Dermis blood vessel endothelial cell (primary cell): ENCODE measurements at regions not wholly inside any gene's neighbourhood (a gene's known extent, or its start where the extent isn't known, plus 50 kb on each side); places are given as distances from the start of the nearest gene placed in this dataset.
A peak's percentile ranks its signal among the peaks of the same experiment; 100 is the strongest.

Source experiments
- DNase-seq: peaks from one replicate; pipeline ENCODE4 v3.0.0; 2010

DNA sequence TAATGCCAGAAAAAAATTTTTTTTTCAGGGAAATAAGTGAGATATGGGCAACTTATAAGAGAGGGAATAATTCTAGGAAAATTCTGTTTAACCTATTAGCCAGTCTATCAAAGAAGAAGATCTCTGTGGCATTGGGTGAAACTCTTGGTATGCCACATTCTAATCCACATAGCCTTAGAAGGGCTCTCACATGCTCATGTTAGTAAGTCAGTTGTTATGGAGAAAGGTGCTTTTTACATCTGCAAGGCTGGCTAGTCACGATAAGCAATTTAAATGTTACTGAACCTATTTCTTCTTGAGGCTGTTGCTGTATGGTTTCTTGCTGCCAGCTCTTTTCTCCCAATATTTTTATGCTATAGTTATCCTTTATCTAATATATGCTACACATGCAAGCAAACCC lies 89.9 kb upstream of the MAGI1 start:
- DNase-seq: no peak

GRCh38 chr3:66121318-66121717 lies 82.6 kb upstream of the MAGI1 start:
- no peak for DNase-seq

DNA sequence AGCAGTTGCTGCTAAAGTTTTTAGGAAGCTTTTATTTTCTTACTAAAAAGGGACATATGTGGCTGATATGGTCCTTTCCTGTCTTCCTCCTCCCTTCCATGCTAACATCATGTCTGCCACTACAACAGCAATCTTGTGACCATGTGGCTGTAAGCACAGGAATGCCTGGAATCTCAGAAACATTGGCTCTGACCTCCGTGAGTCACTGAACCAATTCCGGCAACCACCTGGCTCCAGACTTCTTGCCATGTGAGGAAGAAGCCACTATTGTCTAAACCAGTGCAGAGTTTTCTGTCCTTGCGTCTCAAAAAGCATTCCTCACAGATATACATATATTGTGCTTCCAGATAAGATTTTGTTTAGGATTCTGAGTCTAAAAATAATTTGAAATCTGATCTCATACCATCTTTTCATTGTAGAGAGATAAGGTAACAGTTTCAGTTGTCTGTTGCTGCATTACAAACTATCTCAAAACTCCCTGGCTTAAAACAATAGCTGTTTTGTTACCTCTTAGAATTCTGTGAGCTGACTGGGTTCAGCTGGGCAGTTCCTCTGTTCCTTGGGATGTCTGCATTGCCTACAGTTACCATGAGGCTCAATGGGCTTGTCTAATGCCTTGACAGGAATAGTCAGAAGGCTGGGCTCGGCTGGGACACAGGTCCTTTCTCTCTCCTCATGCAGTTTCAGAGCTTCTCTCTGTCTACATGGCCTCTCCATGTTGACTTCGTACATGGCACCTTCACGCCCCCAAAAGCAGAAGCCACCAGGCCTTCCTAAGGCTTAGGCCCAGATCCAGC lies 77.3 kb upstream of the MAGI1 start:
- DNase-seq: peak; percentile 98

DNA sequence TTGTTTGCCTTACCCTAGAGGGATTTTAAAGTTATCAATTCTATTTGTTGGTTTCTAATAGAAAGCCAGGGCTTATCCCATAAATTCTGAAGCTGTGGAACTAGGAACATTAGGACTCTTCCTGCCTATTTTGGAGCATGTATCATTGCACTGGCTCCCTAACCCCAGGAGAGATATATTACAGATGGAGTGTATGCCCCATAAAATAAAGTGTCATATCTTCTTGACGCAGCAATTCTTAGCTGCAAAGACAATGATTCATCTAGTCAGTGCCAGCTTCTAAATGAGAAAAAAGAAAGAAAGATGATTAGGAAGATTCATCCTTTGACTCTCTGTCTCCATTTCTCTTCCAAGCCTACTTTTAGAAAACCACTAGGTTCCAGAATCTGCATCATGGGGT lies 74.8 kb upstream of the MAGI1 start:
- no peak for DNase-seq

GRCh38 chr3:66110840-66111239 lies 72.1 kb upstream of the MAGI1 start:
- peak; percentile 96 for DNase-seq

GRCh38 chr3:66107855-66108254 lies 69.1 kb upstream of the MAGI1 start:
- DNase-seq: peak; percentile 70

DNA sequence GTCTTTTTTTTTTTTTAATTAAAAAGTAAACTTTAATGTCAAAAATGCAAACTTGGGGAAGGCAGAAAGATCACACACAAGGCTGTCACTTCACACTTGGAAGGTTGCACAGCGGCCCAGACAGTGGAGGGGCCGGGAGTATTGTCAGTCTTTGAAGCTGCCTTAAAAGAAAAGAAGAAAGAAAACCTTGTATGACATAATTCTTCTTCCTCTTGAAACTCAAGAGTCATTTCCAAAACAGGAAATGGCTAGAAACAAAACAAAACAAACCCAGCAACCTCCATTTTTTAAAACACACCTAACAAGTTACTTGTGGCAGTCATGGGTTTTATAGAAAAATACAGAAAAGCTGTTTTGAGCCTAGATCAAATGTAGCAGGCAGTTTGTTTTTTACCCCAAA lies 68.1 kb upstream of the MAGI1 start:
- peak; percentile 57 for DNase-seq

DNA sequence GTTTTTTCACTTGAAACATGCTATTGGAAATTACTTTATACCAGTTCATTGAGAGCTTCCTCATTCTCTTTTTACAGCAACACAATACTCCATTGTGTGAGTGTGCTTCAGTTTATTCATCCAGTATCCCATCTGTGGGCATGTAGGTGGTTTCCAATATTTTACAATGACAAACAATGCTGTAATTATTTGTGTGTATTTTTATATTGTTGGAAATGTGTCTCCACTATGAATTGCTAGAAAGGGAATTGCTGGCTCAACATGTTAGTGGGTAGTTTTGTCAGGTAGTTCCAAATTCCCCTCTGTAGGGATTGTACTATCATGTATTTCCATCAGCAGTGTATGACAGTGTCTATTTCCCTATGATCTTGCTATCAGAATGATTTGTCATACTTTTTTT lies 65.8 kb upstream of the MAGI1 start:
- peak; percentile 16 for DNase-seq

DNA sequence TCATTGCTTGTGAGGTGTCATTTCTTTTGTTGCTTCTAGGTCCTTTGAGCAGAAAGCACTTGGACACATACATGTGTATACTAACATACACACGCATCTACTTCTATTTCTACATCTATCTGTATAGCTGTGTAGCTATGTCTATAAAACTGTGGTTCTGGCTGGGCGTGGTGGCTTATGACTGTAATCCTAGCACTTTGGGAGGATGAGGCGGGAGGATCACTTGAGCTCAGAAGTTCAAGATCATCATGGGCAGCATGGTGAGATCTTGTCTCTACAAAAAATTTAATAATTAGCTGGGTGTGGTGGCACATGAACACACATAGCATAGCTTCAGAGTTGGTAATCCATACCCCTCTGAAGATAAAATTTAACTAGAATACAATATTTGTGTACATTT lies 65.0 kb upstream of the MAGI1 start:
- DNase-seq: no peak

DNA sequence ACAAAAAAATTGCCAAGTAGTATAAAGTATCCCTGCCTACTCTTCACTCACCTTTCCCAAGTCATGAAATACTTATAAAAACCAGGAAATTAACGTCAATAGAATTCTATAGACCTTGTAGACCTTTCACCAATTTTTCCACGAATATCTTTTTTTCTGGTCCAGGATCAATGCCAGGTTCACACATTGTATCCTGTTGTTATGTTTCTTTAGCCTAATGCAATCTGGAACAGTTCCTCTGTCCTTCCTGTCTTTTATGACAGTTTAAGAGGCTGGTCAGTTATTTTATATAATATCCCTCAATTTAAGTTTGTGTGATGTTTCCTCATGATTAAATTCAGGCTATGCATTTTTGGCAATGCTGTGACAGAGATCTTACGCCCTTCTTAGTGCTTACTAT lies 63.2 kb upstream of the MAGI1 start:
- peak; percentile 78 for DNase-seq

DNA sequence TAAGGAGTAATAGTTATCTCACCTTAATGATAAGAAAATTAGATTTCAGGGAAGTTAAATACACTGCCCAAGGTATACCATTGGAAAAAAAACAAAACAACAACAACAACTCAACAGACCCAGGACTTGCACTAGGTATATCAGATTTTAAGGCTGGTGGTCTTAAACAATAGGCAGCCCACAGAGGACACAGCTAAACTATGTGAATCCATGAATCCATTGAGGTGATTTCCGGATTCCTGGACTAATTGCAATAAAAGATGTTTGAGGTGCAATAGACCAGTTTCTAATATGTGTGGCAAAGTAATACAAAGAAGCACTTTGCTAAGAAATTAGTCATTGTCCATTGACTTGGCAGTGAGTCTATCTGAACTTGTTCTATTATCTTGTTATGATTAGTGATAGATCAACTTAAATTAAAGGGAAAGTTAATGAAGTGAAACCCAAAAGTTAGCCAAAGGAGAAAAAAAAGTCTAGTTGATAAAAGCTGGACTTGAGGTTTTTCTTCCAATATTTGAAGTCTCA lies 60.9 kb upstream of the MAGI1 start:
- no peak for DNase-seq

- no peak for DNase-seq
These were observed 59.7 kb upstream of the MAGI1 start for GRCh38 chr3:66098436-66098835.

GRCh38 chr3:66097647-66098046 lies 58.9 kb upstream of the MAGI1 start:
- DNase-seq: no peak

DNA sequence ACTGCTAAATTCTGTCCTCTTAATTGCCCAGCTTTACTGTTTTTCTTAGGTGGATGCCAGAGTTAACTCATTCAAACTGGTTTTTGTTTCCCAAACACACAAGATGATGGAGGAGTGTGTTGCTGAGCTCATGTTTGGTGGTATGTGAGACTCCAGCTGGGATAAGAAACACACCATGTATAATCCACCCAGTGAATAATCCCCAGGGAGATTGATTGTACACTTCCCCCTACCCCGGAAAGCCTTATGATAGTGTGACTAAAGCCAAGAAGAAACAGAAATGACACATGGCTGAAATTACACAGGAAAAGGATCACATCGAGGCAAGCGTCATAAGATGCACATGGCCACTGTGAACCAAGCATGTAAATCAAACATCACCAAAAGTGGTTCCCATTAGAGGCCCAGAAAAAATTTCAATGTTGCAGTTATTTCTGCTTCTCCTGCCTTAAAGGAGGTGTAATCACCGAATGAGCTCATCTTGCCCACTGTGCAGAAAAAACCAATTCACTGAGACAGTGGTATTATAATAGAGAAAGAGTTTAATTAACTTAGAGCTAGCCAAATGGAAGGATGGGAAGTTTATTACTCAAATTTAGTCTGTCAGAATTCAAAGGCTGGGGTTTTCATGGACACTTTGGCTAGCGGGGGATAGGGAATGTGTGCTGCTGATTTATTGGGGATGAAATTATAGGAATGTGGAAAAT lies 56.7 kb upstream of the MAGI1 start:
- DNase-seq: no peak

- DNase-seq: no peak
These were observed 55.3 kb upstream of the MAGI1 start for GRCh38 chr3:66093981-66094380.

DNA sequence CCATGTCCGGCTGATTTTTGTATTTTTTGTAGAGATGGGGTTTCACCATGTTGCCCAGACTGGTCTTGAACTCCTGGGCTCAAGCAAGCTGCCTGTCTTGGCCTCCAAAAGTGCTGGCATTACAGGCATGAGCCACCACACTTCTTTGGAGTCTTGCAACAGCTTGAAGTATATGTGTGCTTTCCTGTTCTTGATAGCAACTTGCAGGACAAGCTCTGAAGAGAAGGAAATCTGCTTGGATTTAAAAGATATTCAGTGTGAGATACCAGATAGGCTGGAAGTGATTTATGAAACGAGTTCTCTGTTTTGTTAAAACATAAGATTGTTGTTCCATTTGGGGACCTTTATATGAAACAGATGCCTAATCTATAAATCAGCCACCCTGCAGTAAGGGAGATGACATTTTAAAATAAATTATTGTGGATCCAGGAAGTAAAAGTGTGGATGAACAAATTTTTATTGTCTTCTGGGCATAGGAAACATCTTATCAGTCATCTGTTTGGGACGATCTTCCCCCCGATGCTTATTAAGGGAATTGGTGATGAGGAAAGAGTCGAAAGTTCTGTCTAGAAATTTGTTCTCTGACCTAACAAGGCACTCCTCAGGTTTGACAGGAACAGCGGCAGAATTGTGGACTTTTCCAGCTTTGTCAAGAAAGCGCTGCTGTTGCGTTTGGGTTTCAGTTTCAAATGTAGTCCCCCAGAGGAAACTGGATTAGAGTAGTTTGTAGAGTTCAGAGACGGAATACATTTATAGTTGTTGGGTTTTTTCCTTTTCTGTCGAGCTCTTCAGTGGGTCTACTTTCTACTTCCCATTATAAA lies 53.7 kb upstream of the MAGI1 start:
- DNase-seq: no peak
